COLO668 (cell line): ENCODE measurements at regions not wholly inside any gene's neighbourhood (a gene's known extent, or its start where the extent isn't known, plus 50 kb on each side); places are given as distances from the start of the nearest gene placed in this dataset.
A peak's percentile ranks its signal among the peaks of the same experiment; 100 is the strongest.

Experiments
- DNase-seq: peaks from one replicate; lab custom pipeline; 2025; ENCODE audit not compliant: unreplicated experiment; lab: John Stamatoyannopoulos, UW

DNA sequence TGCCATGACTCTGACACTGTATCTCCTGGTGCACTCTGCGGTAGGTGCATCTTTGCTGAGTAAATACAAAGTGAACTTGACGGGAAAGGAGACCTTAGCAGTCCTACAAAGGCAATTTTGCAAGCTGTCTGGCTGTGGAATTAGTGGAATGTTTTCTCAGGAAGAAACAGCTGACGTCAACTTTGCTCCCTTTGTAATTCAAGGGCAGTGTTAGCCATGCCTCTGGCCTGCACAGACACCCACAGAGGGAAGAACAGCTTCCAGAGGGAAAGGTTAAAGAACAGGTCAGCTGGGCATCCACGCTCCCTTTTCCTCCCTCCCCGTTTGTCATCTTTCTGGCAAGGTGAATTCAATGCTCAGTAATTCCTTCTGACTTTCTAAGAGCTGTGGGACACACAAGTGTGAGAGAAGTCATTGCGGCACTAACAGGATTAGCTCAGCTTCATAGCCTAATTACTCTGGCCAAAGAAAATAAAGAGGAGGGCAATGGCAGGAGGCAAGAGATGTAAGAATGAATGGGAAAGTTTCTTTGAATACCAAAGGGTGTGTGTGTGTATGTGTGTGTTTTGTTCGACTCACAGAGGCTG is 476.9 kb upstream of the GOT2 start:
- DNase-seq: no peak

- no peak for DNase-seq
Measured at GRCh38 chr16:59205403-59205802, 471.3 kb upstream of the GOT2 start.

DNA sequence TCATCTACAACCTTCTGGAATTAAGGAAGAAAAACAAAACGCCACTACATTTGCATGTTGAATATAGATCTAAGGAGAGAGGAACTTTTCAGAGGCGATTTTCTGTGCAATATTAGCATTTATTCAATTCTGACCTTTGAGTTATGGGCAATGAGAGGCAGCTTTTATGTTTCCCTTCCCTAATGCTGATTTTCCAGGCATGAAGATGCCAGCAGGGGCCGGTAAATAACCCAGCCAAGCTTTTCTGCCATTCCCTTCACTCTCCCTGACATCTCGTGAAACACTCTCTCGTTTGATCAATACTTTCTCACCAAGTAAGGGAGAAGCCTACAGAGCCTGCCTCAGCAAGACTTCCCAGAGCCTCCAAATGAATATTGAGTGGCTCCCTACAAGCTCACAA is 470.5 kb upstream of the GOT2 start:
- DNase-seq: no peak

DNA sequence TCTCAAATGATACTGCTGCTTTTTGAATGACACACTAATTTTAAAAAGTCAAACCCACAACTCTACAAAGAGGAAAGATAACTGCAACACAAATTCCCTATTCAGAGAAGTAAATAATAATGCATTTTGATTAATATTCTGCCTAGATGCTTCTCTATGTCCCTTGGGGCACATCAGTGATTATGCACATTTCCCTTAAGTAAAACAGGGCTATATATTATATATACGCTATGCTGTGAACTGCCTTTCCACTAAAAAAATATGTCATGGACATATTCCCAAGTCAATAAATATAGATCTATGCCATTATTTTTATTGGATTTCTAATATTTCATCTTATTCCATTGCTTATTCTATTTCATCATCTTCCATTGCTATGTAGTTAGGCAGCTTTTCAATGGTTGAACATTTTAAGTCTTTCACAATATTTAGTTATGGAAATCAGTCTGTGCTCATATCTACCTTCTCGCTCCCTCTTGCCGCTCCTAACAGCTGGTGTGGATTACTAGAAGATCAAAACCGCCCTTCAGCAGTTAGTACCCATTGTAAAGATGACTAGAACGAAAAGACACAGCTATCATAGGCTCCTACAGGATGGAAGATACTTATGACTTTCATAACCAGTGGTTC is 468.2 kb upstream of the GOT2 start:
- DNase-seq: no peak

DNA sequence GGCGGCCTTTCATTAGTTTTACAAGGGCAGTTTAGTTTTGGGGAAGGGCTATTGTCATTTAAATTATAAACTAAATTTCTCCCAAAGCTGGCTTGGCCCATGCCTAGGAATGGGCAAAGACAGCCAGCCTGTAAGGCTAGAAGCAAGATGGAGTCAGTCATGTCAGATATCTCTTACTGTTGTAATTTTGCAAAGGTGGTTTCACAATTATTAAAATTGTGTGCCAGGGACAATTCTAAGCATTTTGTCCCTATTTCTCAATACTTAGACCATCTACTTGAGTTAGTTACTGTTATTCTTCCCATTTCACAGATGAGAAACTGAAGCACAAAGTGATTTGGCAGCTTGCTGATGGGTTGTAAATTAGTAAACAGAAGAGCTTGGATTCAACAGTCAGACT is 467.7 kb upstream of the GOT2 start:
- DNase-seq: no peak

- DNase-seq: no peak
Measured at GRCh38 chr16:59201160-59201559, 467.0 kb upstream of the GOT2 start.

DNA sequence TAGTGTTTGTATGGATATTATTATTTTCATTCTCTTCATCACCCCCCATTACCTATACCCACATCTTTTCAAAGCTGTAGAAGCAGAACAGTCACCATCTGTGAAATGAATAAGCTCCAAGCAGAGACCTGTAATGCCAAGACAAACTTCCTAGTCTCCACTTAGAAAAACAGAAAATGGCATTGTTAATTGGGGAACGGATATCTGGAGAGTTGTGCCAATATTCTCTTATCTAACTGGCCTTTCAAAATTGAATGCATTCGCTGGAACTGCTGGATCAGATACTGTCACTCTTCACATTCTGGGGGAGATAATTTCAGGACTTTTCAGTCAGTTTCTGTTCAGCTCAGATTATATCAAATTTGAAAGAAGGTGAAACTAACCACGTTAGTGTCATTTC is 464.4 kb upstream of the GOT2 start:
- DNase-seq: no peak

DNA sequence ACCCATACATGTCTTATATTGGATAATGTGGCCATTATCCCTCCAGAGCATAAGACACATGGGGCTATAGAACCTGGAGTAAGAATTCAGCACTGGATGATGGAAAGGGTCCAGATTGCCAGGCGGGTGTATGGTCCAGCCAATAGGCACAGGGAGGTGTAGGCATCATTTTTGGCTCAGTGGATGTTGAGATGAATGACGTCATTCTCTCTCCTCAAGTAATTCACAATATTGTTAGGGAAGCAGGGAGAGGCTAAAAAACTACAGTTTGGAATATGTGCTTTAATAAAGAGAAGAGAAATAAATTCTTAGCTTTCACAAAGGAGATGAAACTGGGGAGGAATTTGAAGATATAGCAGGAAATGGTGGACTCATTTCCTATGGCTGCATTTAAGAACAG is 461.1 kb upstream of the GOT2 start:
- no peak for DNase-seq

DNA sequence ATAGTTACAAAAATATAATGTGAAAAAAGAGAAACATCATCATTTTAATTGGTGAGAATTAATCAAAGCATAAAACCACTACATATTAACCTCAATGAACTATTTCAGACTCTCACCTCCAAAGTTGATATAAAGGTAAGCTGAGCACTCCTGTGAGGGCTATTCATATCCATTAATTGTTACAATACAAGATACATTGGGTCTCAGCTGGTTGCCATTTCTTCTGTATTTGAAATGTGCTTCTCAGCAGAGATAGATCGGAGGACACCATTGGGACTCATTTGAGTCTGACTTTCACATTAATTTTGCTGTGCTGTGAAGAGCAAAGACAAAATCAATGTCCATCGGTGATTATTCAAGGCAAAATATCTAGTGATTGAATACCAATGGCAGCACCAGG is 459.5 kb upstream of the GOT2 start:
- DNase-seq: no peak

DNA sequence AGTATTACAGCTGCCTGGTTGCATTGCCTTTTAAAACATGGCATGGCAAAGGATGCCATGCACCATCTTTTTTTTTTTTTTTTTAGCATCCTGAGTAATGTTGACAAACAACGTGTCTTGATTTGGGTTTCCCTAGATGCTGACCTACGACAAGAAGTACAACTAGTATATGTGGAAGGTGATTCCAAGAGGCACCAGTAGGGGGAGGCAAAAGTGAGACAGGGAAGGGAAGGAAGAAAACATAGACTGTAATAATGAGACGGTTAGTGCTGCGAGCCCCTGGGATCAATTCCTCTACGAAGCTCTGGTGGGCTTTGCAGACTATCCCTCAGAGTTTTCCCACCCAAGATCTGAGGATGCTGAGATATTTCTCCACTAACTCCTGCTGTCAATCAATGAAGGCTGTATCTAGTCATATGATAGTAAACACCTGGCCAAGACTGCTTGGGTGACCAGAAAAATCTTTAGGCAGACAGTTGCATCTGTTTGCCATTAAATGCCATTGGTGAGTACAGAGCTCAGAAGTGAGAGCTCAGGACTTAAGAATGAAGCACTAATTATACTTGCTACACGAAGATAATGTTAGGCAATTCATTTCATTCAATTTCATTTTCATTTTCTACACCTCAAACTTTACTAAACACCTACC is 458.6 kb upstream of the GOT2 start:
- peak; percentile 4 for DNase-seq

- DNase-seq: no peak
Measured at GRCh38 chr16:59190731-59191130, 456.6 kb upstream of the GOT2 start.

DNA sequence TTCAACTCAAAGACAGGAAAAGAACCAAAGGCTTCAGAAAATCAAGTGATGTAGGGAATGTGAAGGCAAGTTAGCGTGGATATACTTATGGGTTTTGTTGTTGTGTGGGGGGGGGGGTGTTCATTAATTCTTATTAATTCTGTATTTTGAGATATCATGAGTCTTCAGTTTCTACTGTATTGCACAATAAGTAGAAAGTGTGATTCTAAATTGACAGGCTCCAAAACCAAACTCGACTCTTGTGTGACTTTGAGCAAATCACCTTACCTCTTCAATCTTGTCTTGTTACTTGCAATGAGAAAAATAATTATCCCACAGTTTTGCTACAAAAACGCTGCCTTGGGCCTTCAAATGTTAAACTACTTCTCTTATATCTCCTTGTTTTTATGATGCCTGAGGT is 453.9 kb upstream of the GOT2 start:
- DNase-seq: no peak

DNA sequence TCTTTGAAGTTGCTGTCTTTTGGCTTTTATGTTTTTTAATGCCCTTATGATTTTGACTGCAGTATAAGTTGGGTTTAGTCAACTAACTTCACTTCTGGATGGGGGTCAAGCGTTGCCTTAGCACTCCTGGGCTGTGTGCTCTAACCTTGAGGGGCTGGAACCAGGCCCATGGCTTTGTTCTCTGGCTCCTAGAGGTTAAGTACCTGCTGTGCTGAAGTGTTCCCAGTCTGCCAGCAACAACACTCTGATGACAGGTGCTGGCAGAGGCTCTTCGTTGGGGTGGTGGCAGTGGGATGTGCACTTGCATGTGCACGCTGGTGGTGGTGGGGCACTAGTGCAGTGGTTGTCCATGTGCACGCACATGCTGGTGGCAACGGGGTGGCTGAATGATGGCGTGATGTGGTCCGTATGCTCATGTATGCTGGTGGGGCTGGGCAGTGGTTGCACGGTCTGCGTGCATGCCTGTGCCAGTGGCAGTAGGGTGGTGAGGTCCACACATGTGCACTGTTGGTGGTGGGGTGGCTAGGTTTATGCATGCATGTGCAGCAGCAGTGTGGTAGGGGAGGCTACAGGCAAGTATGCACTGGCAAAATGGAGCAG is 447.8 kb upstream of the GOT2 start:
- no peak for DNase-seq

DNA sequence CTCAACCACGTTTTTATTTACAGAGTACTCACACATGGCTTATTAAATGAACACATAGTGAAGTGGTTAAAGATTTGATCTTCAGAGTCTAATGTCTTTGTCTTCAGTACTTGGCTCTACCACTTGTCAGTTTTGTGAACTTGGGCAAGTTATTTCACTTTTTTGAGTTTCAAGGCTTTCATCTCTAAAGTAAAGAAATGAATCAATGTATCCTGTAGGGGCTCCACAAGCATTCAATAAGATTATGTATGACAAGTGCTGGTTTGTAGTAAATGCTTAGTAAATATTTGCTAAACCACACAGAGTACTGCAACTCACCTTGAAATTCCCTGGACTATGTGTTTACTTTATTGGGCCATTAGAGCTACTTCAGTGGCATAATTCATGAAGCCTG is 446.0 kb upstream of the GOT2 start:
- DNase-seq: no peak

- no peak for DNase-seq
Measured at GRCh38 chr16:59179446-59180082, 445.4 kb upstream of the GOT2 start.

GRCh38 chr16:59173408-59173831 is 439.3 kb upstream of the GOT2 start:
- DNase-seq: no peak

GRCh38 chr16:59170099-59170712 is 436.1 kb upstream of the GOT2 start:
- no peak for DNase-seq

GRCh38 chr16:59169168-59169567 is 435.1 kb upstream of the GOT2 start:
- no peak for DNase-seq

DNA sequence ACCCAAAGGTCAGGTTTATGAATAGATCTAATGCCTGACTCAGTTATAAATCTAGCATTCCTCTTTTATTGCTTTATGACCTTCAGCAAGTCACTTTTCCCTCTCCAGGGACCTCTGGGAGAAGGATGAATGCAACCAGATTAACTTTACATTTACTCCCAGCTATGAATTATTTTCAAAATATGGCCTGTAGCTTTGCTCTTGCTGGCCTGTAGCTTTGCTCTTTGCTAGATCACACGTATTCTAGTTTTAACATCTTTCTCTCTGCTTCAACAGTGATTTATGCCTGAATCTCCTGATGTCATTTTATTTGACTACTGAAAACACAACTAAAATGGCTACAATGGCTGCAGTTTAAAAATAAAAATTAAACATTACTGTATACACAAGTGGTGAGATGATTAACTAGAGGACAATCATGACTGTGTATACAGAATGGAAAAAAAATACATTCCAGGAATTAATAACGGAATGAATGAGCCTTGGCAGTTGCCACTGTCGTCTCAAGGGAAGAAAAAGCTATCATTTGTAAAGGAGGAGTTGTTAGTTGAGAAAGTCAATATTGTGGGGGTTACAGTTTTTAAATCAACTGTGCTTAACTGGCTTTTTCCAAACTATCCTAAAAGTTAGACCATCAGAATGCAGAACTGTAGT is 434.5 kb upstream of the GOT2 start:
- no peak for DNase-seq

- DNase-seq: no peak
Measured at GRCh38 chr16:59164461-59164860, 430.3 kb upstream of the GOT2 start.
